Caco-2 (cell line): ENCODE measurements at regions not wholly inside any gene's neighbourhood (a gene's known extent, or its start where the extent isn't known, plus 50 kb on each side); places are given as distances from the start of the nearest gene placed in this dataset.

ENCODE experiments used
- BruUV-seq: library from RNA; stranded (reverse); fragments of 400-500 nt; replicated peaks from 2 replicates; lab custom pipeline; 2021; lab: Mats Ljungman, UMichigan
- CTCF ChIA-PET: fragments of 300-600 bp; sonication (Branson Sonifier 250); formaldehyde crosslinking; loops from one replicate; lab custom pipeline; 2022; ENCODE audit warnings: antibody characterized with exemption; lab: Charles Lee
- POLR2A ChIA-PET: fragments of 300-600 bp; sonication (Branson Sonifier 250); formaldehyde crosslinking; loops from one replicate; lab custom pipeline; 2022; ENCODE audit warnings: antibody characterized with exemption; lab: Charles Lee
- DNase-seq, 2 experiments: peaks; one replicate each; pipeline versions ENCODE4 v3.0.0 to v3.0.0-alpha.2; 2020 to 2022
- H3K27me3 ChIP-seq: replicated peaks from 2 replicates; pipeline ENCODE4 v1.6.0; 2011; ENCODE audit warnings: low read length; ENCODE audit not compliant: control insufficient read depth, insufficient read depth
- H3K36me3 ChIP-seq: 2 replicates; pipeline ENCODE4 v1.5.1; 2011; ENCODE audit warnings: low read length; ENCODE audit not compliant: control insufficient read depth, insufficient read depth
- H3K4me1 ChIP-seq: fragments of 250-450 bp; sonication (Bioruptor Pico); 2 replicates; pipeline ENCODE4 v1.5.1; 2020; ENCODE audit warnings: mild to moderate bottlenecking
- H3K4me3 ChIP-seq: 2 replicates; pipeline ENCODE4 v1.5.1; 2011; ENCODE audit warnings: low read depth, mild to moderate bottlenecking, control low read depth, low read length
- H3K9me3 ChIP-seq: fragments of 250-450 bp; sonication (Bioruptor Pico); 2 replicates; pipeline ENCODE4 v1.5.1; 2020; ENCODE audit warnings: mild to moderate bottlenecking, moderate library complexity
- H3K27ac Mint-ChIP-seq: one replicate; pipeline ENCODE4 v1.8.0; 2022; ENCODE audit warnings: mixed read lengths; ENCODE audit not compliant: unreplicated experiment
- H3K27me3 Mint-ChIP-seq: one replicate; pipeline ENCODE4 v1.8.0; 2022; ENCODE audit warnings: mixed read lengths; ENCODE audit not compliant: insufficient read depth, unreplicated experiment
- H3K36me3 Mint-ChIP-seq: one replicate; pipeline ENCODE4 v1.8.0; 2022; ENCODE audit warnings: mild to moderate bottlenecking, mixed read lengths; ENCODE audit not compliant: insufficient read depth, unreplicated experiment
- H3K4me1 Mint-ChIP-seq: one replicate; pipeline ENCODE4 v1.8.0; 2022; ENCODE audit warnings: low read depth, mixed read lengths; ENCODE audit not compliant: unreplicated experiment
- H3K4me3 Mint-ChIP-seq: one replicate; pipeline ENCODE4 v1.8.0; 2022; ENCODE audit warnings: mild to moderate bottlenecking, moderate library complexity, mixed read lengths; ENCODE audit not compliant: unreplicated experiment
- H3K9me3 Mint-ChIP-seq: one replicate; pipeline ENCODE4 v1.8.0; 2022; ENCODE audit warnings: mixed read lengths; ENCODE audit not compliant: unreplicated experiment
- CTCF ChIP-seq, 2 experiments: fragments of 200-600 bp in 1 of 2; IDR thresholded peaks; 1 replicate in 1 of 2; 2 replicates in 1 of 2; pipeline versions ENCODE4 v1.5.1 to v1.8.0; 2011 to 2022; ENCODE audit warnings: antibody characterized with exemption in 1 of 2, control low read depth in 1 of 2, inconsistent platforms in 1 of 2, low read depth in 1 of 2, low read length in 1 of 2, mild to moderate bottlenecking in 1 of 2, moderate library complexity in 1 of 2; ENCODE audit not compliant: insufficient read depth in 1 of 2, severe bottlenecking in 1 of 2, unreplicated experiment in 1 of 2
- intact Hi-C: fragments of 100-400 bp; cut with micrococcal nuclease; formaldehyde crosslinking; loops from one replicate; pipeline ENCODE4 v1.10.0; 2022; ENCODE audit not compliant: unreplicated experiment

- peak in 1 of 2 experiments; percentile 9 for DNase-seq
- Mint-ChIP-seq H3K27me3 (peaks cover 13% of the 10 kb centered on the region), H3K27ac (no peak overlapping the region), H3K4me1 (no peaks in the 10 kb centered on the region), H3K36me3 (no peaks in the 10 kb centered on the region), H3K4me3 (no peak overlapping the region), H3K9me3 (peaks cover 14% of the 10 kb centered on the region)
- no peak overlapping the region for H3K4me3 ChIP-seq
- H3K36me3 ChIP-seq: no peaks in the 10 kb centered on the region
- H3K4me1 ChIP-seq: no peaks in the 10 kb centered on the region
- ChIA-PET CTCF (no interaction called here), POLR2A (no interaction called here)
- BruUV-seq: no TSS peak
- no peaks in the 10 kb centered on the region for H3K27me3 ChIP-seq
- intact Hi-C loops: no loop called here
- peaks cover 11% of the 10 kb centered on the region for H3K9me3 ChIP-seq
- no peak for TF ChIP-seq CTCF (IDR thresholded peaks at IDR 0.05; ENCODE audit: insufficient read depth in 1 of 2, low read depth in 1 of 2, low read length in 1 of 2, severe bottlenecking in 1 of 2, unreplicated experiment in 1 of 2)
Measured at GRCh38 chr3:13177236-13177635, 104.0 kb upstream of the IQSEC1 start.

GRCh38 chr3:13176445-13176844, 103.2 kb upstream of the IQSEC1 start:
- intact Hi-C loops: no loop called here
- no peak for TF ChIP-seq CTCF (IDR thresholded peaks at IDR 0.05; ENCODE audit: insufficient read depth in 1 of 2, low read depth in 1 of 2, low read length in 1 of 2, severe bottlenecking in 1 of 2, unreplicated experiment in 1 of 2)
- peaks cover 14% of the 10 kb centered on the region for H3K9me3 Mint-ChIP-seq
- CTCF ChIA-PET: no interaction called here
- BruUV-seq: no TSS peak
- no peak overlapping the region for H3K4me3 Mint-ChIP-seq
- H3K27me3 Mint-ChIP-seq: peaks cover 15% of the 10 kb centered on the region
- H3K9me3 ChIP-seq: peaks cover 11% of the 10 kb centered on the region
- H3K27ac Mint-ChIP-seq: no peak overlapping the region
- POLR2A ChIA-PET: no interaction called here
- H3K4me1 Mint-ChIP-seq: no peaks in the 10 kb centered on the region
- H3K4me3 ChIP-seq: no peak overlapping the region
- H3K36me3 Mint-ChIP-seq: no peaks in the 10 kb centered on the region
- no peaks in the 10 kb centered on the region for H3K27me3 ChIP-seq
- DNase-seq: no peak
- H3K4me1 ChIP-seq: no peaks in the 10 kb centered on the region
- H3K36me3 ChIP-seq: no peaks in the 10 kb centered on the region

- no peaks in the 10 kb centered on the region for H3K4me1 ChIP-seq
- H3K4me3 Mint-ChIP-seq: no peak overlapping the region
- POLR2A ChIA-PET: no interaction called here
- peaks cover 14% of the 10 kb centered on the region for H3K9me3 Mint-ChIP-seq
- no peak for DNase-seq
- no peaks in the 10 kb centered on the region for H3K36me3 Mint-ChIP-seq
- intact Hi-C loops: no loop called here
- H3K4me1 Mint-ChIP-seq: no peaks in the 10 kb centered on the region
- CTCF ChIA-PET: no interaction called here
- H3K27me3 Mint-ChIP-seq: peaks cover 15% of the 10 kb centered on the region
- H3K27me3 ChIP-seq: no peaks in the 10 kb centered on the region
- H3K4me3 ChIP-seq: no peak overlapping the region
- no peak for TF ChIP-seq CTCF (IDR thresholded peaks at IDR 0.05; ENCODE audit: insufficient read depth in 1 of 2, low read depth in 1 of 2, low read length in 1 of 2, severe bottlenecking in 1 of 2, unreplicated experiment in 1 of 2)
- BruUV-seq: no TSS peak
- H3K9me3 ChIP-seq: peaks cover 11% of the 10 kb centered on the region
- no peaks in the 10 kb centered on the region for H3K36me3 ChIP-seq
- H3K27ac Mint-ChIP-seq: no peak overlapping the region
Measured at GRCh38 chr3:13174803-13175135, 101.5 kb upstream of the IQSEC1 start.
